PC-9 (cell line): ENCODE measurements at regions not wholly inside any gene's neighbourhood (a gene's known extent, or its start where the extent isn't known, plus 50 kb on each side); places are given as distances from the start of the nearest gene placed in this dataset.

Source experiments
- EZH2 ChIP-seq: fragments of 200-600 bp; sonication (generic); IDR thresholded peaks from 2 replicates; pipeline ENCODE4 v1.8.0; 2017; ENCODE audit warnings: antibody characterized with exemption, low read depth
- TF ChIP-seq, protein P1 (sequence below): fragments of 200-600 bp; sonication (generic); conservative IDR thresholded peaks from 2 replicates; pipeline ENCODE4 v1.6.1; 2017; ENCODE audit warnings: mixed run types, antibody characterized with exemption, mild to moderate bottlenecking, moderate library complexity

DNA sequence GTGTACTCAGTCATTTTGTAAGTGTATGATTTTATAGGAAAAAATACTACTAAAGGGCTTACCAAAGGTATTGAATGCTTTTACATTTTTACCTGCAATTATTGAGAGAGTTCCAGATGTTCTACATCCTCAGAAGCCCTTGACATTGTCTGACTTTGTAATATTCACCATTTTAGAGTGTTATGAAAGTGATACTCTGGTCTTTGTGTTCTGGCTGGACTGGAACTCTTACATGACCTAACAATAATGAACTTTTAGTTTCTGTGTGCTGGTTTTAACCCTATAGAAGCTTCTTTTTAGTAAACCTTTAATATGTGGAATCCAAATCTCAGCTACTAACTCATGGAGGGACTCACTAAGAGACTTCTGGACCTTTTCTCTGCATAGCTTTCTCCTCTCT is 478.8 kb upstream of the SPANXN1 start:
- TF ChIP-seq, protein P1, sequence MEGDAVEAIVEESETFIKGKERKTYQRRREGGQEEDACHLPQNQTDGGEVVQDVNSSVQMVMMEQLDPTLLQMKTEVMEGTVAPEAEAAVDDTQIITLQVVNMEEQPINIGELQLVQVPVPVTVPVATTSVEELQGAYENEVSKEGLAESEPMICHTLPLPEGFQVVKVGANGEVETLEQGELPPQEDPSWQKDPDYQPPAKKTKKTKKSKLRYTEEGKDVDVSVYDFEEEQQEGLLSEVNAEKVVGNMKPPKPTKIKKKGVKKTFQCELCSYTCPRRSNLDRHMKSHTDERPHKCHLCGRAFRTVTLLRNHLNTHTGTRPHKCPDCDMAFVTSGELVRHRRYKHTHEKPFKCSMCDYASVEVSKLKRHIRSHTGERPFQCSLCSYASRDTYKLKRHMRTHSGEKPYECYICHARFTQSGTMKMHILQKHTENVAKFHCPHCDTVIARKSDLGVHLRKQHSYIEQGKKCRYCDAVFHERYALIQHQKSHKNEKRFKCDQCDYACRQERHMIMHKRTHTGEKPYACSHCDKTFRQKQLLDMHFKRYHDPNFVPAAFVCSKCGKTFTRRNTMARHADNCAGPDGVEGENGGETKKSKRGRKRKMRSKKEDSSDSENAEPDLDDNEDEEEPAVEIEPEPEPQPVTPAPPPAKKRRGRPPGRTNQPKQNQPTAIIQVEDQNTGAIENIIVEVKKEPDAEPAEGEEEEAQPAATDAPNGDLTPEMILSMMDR, result no peak
- TF ChIP-seq EZH2, result no peak
